SHP77 (cell line): ENCODE measurements at regions not wholly inside any gene's neighbourhood (a gene's known extent, or its start where the extent isn't known, plus 50 kb on each side); places are given as distances from the start of the nearest gene placed in this dataset.
A peak's percentile ranks its signal among the peaks of the same experiment; 100 is the strongest.

ENCODE experiments used
- DNase-seq, 2 experiments: peaks; one replicate each; lab custom pipeline; 2025; lab: John Stamatoyannopoulos, UW

GRCh38 chr1:222912730-222913129, 97.9 kb downstream of the DISP1 start:
- no peak for DNase-seq

GRCh38 chr1:222914861-222915632, 100.2 kb downstream of the DISP1 start:
- no peak for DNase-seq

DNA sequence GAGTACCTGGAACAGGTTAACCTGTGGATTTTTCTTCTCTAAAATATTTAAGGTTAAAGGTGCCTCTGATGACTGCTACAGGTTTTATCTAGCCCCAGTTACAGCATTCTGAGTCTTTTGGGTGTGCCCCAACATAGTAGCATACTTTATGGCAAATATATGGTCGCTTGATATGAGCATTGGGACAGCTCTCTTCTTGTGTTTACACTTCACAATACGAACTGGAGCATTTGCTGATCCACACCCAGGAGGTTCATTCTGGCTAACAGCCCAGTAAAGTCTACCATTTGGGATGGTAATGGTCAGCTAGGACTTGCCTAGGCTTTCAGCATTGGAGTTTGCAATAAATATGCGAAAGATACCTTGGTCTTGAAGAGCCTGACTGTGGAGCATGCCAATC, 101.3 kb downstream of the DISP1 start:
- no peak for DNase-seq

GRCh38 chr1:222918801-222919477, 104.1 kb downstream of the DISP1 start:
- DNase-seq = no peak

- no peak for DNase-seq
Observed at GRCh38 chr1:222919478-222919865, 104.6 kb downstream of the DISP1 start.

GRCh38 chr1:222920169-222920568, 105.3 kb downstream of the DISP1 start:
- DNase-seq = no peak

- DNase-seq = no peak
Observed at GRCh38 chr1:222921945-222922344, 107.1 kb downstream of the DISP1 start.

DNA sequence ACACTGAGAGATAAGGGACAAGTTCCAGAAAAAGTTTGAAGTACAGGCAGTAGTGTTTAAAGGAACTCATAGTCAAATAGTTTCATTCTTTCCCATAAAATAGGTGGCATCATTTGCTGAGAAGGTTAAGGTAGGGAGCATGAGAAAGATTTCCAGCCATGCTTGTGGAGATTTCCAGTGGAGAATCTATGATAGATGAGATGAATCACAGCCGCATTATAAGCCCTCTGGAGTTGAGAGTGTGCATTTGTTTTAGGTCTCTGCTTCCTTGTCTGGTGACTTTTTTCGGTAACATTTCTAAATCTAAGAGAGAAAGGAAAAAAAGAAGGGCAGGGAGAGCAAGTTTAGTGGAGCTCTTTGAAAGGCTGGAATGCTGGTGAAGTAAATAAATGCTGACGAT, 108.7 kb downstream of the DISP1 start:
- DNase-seq = no peak

- no peak for DNase-seq
Observed at GRCh38 chr1:222924136-222924706, 109.4 kb downstream of the DISP1 start.

DNA sequence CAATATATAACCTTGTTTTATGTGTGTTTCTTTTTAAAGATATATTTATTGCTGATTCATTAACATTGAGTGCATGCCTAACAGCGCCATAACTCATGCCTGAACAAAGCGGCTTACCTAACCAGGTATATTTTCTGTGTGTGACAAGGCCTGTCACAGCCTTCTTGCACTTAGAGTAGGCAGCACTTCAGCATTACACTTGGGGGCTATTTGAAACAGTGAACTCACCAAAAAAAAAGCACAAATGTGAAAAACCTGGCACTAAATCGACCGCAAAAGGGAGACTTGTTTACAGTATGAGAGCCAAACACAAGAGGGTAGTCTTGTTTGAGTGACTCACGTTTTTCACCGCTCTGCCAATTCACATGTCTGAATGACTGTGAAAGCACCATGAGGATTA, 111.7 kb downstream of the DISP1 start:
- peak; percentile 36 to 48 for DNase-seq

DNA sequence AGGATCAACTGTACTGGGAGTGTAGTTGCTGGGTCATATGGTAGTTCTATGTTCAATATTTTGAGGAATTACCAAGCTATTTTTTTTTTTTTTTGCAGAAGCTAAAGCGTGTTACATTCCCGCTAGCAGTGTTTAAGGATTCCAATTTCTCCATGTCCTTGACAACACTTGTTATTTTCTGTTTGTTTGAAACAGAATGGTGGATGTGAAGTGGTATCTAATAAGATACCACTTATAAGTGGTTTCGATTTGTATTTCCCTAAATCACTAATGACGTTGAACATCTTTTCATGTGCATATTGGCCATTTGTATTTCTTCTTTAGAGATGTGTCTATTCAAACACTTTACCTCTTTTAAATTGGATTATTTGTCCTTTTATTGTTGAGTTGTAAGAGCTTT, 112.2 kb downstream of the DISP1 start:
- DNase-seq = peak in 1 of 2 experiments; percentile 48

GRCh38 chr1:222928212-222928611, 113.4 kb downstream of the DISP1 start:
- peak; percentile 84 to 86 for DNase-seq

DNA sequence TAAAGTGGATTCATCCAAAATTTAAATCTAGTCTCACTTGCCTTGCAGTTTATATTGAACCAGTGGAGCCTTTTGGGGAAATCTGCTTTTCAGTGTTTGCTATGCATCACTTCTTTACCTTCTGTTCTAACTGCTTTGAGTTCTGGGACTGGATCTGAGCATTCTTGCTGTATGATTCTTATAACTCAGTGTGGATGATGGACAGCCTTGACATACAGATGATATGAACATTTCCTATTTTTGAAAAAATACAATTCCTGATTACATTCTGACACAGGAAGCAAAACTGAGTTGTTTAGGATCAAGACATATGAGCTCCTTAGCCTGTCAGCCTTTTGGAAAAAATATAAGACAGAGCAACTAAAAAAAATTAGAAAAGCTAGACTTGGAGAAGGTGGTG, 115.2 kb downstream of the DISP1 start:
- DNase-seq = no peak

DNA sequence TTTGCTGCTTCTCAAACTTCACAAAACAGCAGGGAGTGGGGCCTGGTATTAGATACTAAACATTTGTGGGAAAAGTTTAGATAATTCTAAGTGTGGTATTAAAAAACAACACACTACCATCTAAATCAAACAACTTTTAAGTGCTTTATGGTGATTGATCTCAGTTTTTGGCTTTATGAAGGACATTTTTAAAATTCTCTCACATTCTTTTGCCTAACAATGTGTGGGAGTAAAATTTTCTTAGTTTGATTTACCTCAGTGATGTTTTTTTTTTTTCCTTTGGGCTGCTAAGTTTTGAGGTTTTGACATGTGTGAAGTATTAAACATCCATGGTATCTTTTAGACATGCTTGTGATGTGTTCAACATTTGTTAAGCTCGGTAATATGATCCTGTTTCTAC, 116.2 kb downstream of the DISP1 start:
- no peak for DNase-seq

GRCh38 chr1:222933273-222933672, 118.4 kb downstream of the DISP1 start:
- no peak for DNase-seq

GRCh38 chr1:222935239-222935900, 120.5 kb downstream of the DISP1 start:
- no peak for DNase-seq

- no peak for DNase-seq
Observed at GRCh38 chr1:222936042-222936441, 121.2 kb downstream of the DISP1 start.

- no peak for DNase-seq
Observed at GRCh38 chr1:222938986-222939385, 124.1 kb downstream of the DISP1 start.

DNA sequence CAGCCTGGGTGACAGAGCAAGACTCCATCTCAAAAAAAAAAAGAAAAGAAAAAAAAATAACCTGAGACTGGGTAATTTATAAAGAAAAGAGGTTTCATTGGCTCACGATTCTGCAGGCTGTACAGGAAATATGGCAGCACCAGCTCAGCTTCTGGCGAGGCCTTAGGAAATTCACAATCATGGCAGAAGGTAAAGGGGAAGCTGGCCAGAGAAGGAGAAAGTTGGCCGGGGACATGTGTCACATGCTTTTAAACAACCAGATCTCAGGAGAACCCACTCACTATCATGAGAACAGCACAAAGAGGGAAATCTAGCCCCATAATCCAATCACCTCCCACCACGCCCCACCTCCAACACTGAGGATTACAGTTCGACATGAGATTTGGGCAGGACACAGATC, 125.3 kb downstream of the DISP1 start:
- DNase-seq = no peak

DNA sequence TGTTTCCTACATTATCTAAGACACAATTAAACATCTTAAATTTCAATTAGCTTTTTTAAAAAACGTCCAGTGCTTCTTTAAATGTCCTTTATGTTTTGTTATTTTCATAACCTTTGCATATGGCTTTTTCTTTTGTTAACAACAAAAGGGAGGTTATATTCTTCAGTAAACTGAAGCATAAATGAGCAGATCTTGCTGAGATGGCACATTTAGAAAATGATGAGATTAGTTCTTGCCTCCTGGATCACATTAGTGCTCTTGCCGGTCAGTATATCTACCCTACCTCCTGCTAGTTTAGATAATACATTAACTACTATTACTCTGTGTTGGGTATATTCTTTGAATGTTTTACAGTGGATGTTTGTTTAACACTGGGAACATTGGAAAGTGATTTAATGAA, 126.1 kb downstream of the DISP1 start:
- DNase-seq = no peak

GRCh38 chr1:222941425-222941824, 126.6 kb downstream of the DISP1 start:
- no peak for DNase-seq

DNA sequence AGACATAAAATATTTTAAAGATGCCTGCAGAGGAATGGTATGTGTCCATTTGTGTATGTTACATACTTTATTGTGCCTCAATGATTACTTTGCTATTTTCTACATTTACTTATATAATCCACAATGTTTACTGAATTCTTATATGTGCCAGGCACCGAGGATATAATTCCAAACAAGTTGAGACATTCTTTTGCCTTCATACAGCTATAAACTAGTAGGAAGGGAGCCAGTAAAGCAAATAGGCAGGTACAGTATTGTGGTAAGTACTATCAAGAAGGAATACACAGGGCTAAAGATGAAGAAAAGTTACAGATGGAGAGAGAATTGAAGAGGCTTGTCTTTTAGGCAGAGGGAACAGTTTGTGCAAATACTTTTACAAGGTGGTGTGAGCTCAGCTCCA, 131.6 kb downstream of the DISP1 start:
- no peak for DNase-seq

DNA sequence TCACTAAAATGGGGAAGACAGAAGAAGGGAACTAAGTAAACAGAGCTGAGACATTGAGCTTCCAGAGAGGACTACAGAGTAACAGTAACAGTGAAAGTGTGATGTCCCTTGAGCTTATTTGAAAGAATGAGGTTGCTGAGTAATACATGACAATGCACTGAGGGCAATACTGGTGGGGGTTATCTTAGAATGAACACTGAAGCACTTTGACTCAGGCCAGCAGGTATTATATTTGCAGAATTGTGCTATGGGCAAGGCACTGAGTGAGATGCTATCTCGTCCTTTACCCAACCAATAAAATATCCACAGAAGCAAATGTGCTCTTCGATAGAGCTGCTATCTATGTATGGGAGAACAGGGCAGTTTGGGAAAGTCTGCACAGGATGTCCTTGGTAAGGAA, 133.2 kb downstream of the DISP1 start:
- no peak for DNase-seq
